ENCODE measurements at regions not wholly inside any gene's neighbourhood (a gene's known extent, or its start where the extent isn't known, plus 50 kb on each side); places are given as distances from the start of the nearest gene placed in this dataset.
"Not testable (repeated sequence)": the region's sequence is repeated elsewhere in the genome, so short reads cannot be mapped to it uniquely, and the experiment has no call there.

- TF ChIP-seq POLR2A, CTCF (IDR thresholded peaks at IDR 0.05): not testable (repeated sequence)
These were observed 61.9 kb upstream of the ABLIM1 start for GRCh38 chr10:114720023-114720422.

Data from heart left ventricle (tissue), 13 donors.